GM12801 (cell line): ENCODE measurements at regions not wholly inside any gene's neighbourhood (a gene's known extent, or its start where the extent isn't known, plus 50 kb on each side); places are given as distances from the start of the nearest gene placed in this dataset.

ENCODE experiments used
- CTCF ChIP-seq: IDR thresholded peaks from one replicate; pipeline ENCODE4 v1.5.1; 2011; ENCODE audit warnings: control low read depth; ENCODE audit not compliant: insufficient read length; ENCODE audit errors: extremely low read depth

GRCh38 chr7:113487925-113488731 lies 369.8 kb upstream of the SMIM30 start:
- TF ChIP-seq CTCF: no peak

- TF ChIP-seq CTCF: no peak
Observed at GRCh38 chr7:113486548-113486947, 368.2 kb upstream of the SMIM30 start.

GRCh38 chr7:113483657-113484056 lies 365.3 kb upstream of the SMIM30 start:
- TF ChIP-seq CTCF: no peak

DNA sequence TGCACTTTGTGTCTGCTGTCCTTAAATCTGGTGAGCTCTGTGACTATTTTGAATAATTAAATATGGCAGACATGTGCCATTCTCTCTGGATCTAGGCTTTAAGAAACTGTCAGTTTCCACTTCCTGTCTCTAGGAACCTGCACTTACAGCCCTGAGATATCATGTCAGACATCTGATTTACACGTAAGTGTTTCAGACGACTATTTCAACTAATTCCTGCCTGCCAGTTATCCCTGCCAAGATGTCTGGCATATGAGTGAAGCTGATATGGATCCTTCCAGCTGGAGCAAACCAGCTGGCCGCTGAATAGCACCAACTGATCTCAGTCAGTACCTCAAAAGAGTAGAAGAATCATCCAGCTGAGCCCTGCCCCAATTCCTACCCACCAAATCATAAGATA lies 362.2 kb upstream of the SMIM30 start:
- TF ChIP-seq CTCF: no peak

DNA sequence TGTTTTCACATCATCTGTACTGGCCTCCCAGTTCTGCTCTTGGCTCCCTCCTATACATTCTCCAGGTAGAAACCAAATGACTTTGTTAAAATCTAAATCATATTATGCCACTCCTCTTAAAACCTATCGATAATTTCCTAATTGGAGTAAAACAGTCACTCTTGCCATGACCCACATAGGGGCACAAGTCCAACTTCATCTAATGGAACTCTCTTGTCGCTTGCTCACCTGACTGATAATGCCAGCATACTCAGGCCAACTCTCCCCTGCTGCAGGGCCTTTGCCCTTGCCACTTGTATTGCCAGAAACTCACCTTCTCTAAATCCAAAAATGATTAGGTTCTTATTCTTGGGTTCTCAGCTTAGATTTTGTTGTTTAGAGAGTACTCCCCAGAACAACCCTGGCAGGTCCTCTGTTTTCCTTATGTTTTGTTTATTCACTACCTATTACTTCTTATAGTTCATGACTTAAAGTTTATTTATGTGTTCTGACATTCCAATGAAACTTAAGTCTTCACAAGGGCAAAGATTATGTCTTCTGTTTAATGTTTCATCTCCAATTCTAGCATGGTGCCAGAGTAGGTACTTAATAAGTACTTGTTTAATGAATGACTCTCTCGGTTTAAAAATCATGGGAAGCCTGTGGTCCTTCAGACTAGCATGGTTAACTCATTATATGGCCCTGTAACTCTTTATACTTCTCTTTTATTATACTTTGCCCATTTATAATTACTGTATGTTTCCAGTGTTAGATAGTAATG lies 345.9 kb upstream of the SMIM30 start:
- TF ChIP-seq CTCF: no peak

- no peak for TF ChIP-seq CTCF
Observed at GRCh38 chr7:113460067-113460466, 341.7 kb upstream of the SMIM30 start.

- TF ChIP-seq CTCF: no peak
Observed at GRCh38 chr7:113456533-113456932, 338.2 kb upstream of the SMIM30 start.
